HEK293T (cell line): ENCODE measurements at regions not wholly inside any gene's neighbourhood (a gene's known extent, or its start where the extent isn't known, plus 50 kb on each side); places are given as distances from the start of the nearest gene placed in this dataset.

ENCODE experiments used
- BHLHE40 ChIP-seq: fragments of 450-650 bp; IDR thresholded peaks from 2 replicates; pipeline ENCODE4 v1.6.1; 2016; ENCODE audit warnings: mild to moderate bottlenecking, moderate library complexity, borderline replicate concordance
- ELF4 ChIP-seq: fragments of 450-650 bp; IDR thresholded peaks from 2 replicates; pipeline ENCODE4 v1.6.1; 2017; ENCODE audit warnings: antibody characterized with exemption
- FOXA1 ChIP-seq: fragments of 450-650 bp; IDR thresholded peaks from 2 replicates; pipeline ENCODE4 v1.6.1; 2016; ENCODE audit warnings: mild to moderate bottlenecking
- FOXK2 ChIP-seq: fragments of 450-650 bp; IDR thresholded peaks from 2 replicates; pipeline ENCODE4 v1.6.1; 2016; ENCODE audit warnings: mild to moderate bottlenecking
- FOXM1 ChIP-seq: fragments of 450-650 bp; IDR thresholded peaks from 2 replicates; pipeline ENCODE4 v1.6.1; 2017; ENCODE audit warnings: mild to moderate bottlenecking, borderline replicate concordance
- HDGF ChIP-seq: fragments of 450-650 bp; IDR thresholded peaks from 2 replicates; pipeline ENCODE4 v1.6.1; 2017; ENCODE audit warnings: antibody characterized with exemption, borderline replicate concordance
- LEF1 ChIP-seq: fragments of 450-650 bp; IDR thresholded peaks from 2 replicates; pipeline ENCODE4 v1.6.1; 2017; ENCODE audit warnings: mild to moderate bottlenecking, borderline replicate concordance
- SP1 ChIP-seq: fragments of 450-650 bp; IDR thresholded peaks from 2 replicates; pipeline ENCODE4 v1.6.1; 2017
- SUZ12 ChIP-seq: fragments of 450-650 bp; IDR thresholded peaks from 2 replicates; pipeline ENCODE4 v1.6.1; 2016; ENCODE audit warnings: mild to moderate bottlenecking
- TARDBP ChIP-seq: fragments of 450-650 bp; IDR thresholded peaks from 2 replicates; pipeline ENCODE4 v1.6.1; 2016
- ZNF384 ChIP-seq: fragments of 450-650 bp; IDR thresholded peaks from 2 replicates; pipeline ENCODE4 v1.6.1; 2016
- TF ChIP-seq, protein P1 (sequence below): fragments of 450-650 bp; IDR thresholded peaks from 2 replicates; pipeline ENCODE4 v1.6.1; 2016

DNA sequence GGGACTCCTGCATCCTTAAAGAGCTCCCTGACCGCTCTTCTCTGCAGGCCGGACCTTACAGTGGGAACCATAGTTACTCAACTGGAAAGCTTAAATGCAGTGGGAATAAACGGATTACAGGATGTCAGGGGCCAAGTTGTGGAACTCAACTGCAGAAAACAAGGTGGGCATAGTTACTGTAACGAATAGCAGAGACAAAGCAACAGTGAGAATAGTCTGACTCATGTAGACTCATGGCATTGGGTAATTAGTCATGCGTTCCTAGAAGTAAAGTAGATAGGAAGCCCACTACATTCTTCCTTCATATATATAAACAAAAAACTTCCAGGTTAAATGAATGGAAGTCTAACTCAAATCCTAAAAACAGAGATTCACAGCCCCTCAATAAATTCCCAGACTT lies 95.5 kb upstream of the CHRNA7 start:
- TF ChIP-seq ZNF384 (no peak), LEF1 (no peak), FOXM1 (no peak), SP1 (no peak), BHLHE40 (no peak), SUZ12 (no peak), FOXK2 (no peak), HDGF (no peak), ELF4 (no peak), FOXA1 (no peak), TARDBP (no peak)
- TF ChIP-seq, protein P1, sequence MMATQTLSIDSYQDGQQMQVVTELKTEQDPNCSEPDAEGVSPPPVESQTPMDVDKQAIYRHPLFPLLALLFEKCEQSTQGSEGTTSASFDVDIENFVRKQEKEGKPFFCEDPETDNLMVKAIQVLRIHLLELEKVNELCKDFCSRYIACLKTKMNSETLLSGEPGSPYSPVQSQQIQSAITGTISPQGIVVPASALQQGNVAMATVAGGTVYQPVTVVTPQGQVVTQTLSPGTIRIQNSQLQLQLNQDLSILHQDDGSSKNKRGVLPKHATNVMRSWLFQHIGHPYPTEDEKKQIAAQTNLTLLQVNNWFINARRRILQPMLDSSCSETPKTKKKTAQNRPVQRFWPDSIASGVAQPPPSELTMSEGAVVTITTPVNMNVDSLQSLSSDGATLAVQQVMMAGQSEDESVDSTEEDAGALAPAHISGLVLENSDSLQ = no peak
